GM23338 (cell line): ENCODE measurements at regions not wholly inside any gene's neighbourhood (a gene's known extent, or its start where the extent isn't known, plus 50 kb on each side); places are given as distances from the start of the nearest gene placed in this dataset.

Experiments
- CREB1 ChIP-seq: fragments of 250-450 bp; sonication (Bioruptor Pico); IDR thresholded peaks from 2 replicates; pipeline ENCODE4 v1.5.0; 2020; ENCODE audit warnings: low read depth, mild to moderate bottlenecking, moderate library complexity
- CTCF ChIP-seq, 2 experiments: fragments of 200-600 bp in 1 of 2; sonication (generic) in 1 of 2; conservative IDR thresholded peaks; 2 replicates each; pipeline versions ENCODE4 v1.5.1 to v1.6.1; 2016 to 2017; ENCODE audit warnings: antibody characterized with exemption in 2 of 2, low read depth in 2 of 2, mild to moderate bottlenecking in 2 of 2, moderate library complexity in 1 of 2
- EZH2 ChIP-seq: fragments of 200-600 bp; sonication (generic); IDR thresholded peaks from one replicate; pipeline ENCODE4 v1.8.0; 2017; ENCODE audit warnings: antibody characterized with exemption, mild to moderate bottlenecking, low read depth; ENCODE audit not compliant: unreplicated experiment
- EZH2phosphoT487 ChIP-seq: fragments of 200-600 bp; sonication (generic); IDR thresholded peaks from one replicate; pipeline ENCODE4 v1.8.1; 2018; ENCODE audit warnings: antibody characterized with exemption; ENCODE audit not compliant: unreplicated experiment
- JUNB ChIP-seq: IDR thresholded peaks from one replicate; pipeline ENCODE4 v1.6.1; 2016; ENCODE audit warnings: antibody characterized with exemption; ENCODE audit not compliant: unreplicated experiment
- NANOG ChIP-seq: IDR thresholded peaks from 2 replicates; pipeline ENCODE4 v1.6.1; 2016; ENCODE audit warnings: antibody characterized with exemption, borderline replicate concordance
- POLR2AphosphoS5 ChIP-seq: IDR thresholded peaks from 2 replicates; pipeline ENCODE4 v1.6.1; 2016; ENCODE audit warnings: antibody characterized with exemption, low read depth
- REST ChIP-seq: IDR thresholded peaks from one replicate; pipeline ENCODE4 v1.6.1; 2018; ENCODE audit warnings: antibody characterized with exemption; ENCODE audit not compliant: unreplicated experiment
- STAT1 ChIP-seq: IDR thresholded peaks from one replicate; pipeline ENCODE4 v1.6.1; 2016; ENCODE audit warnings: antibody characterized with exemption; ENCODE audit not compliant: unreplicated experiment
- ZNF114 ChIP-seq: fragments of 250-450 bp; sonication (Bioruptor Pico); IDR thresholded peaks from 2 replicates; pipeline ENCODE4 v1.5.0; 2020; ENCODE audit warnings: mild to moderate bottlenecking, moderate library complexity
- ZNF331 ChIP-seq: fragments of 250-450 bp; sonication (Bioruptor Pico); IDR thresholded peaks from 2 replicates; pipeline ENCODE4 v1.5.0; 2020; ENCODE audit warnings: low read depth, mild to moderate bottlenecking, moderate library complexity
- TF ChIP-seq, protein P1 (sequence below): IDR thresholded peaks from 2 replicates; pipeline ENCODE4 v1.6.1; 2016; ENCODE audit warnings: antibody characterized with exemption

DNA sequence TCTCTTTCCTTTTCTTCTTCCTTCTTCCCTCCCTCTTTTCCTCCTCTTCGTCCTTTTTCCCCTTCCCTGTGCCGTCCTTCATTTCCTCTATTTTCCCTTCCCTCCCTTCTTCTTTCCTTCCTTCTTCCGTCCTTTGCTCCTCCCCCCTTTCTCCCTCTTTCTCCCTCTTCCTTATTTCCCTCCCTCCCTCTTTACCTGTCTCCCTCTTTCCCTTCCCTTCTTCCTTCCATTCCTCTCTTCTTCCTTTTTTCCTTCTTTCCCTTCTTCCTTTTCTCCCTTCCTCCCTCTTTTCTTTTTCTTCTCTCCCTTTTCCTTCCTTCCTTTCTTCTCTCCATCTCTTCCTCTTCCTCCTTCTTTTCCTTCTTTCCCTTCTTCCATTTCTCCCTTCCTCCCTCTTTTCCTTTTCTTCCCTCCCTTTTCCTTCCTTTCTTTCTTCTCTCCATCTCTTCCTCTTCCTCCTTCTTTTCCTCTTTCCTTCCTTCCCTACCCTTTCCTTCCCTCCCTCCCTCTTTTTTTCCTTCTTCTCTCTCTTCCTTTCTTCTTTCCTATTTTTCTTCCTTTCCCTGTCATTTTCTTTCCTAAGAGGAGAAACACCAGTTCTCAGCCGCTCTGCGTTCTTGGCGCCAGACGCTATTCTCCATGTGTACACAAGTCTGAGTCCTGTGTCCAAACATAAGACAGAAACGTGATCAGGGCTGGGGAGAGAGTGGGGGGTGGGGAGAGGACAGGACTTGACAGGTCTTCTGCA, 597.1 kb downstream of the MID1IP1 start:
- TF ChIP-seq CTCF (conservative IDR thresholded peaks at IDR 0.05; ENCODE audit: low read depth in 2 of 2): no peak
- no peak for TF ChIP-seq POLR2AphosphoS5
- no peak for TF ChIP-seq EZH2phosphoT487
- no peak for TF ChIP-seq REST
- no peak for TF ChIP-seq EZH2
- TF ChIP-seq STAT1: no peak
- TF ChIP-seq ZNF331 (CRISPR knock-in tag): no peak
- TF ChIP-seq NANOG: no peak
- TF ChIP-seq, protein P1, sequence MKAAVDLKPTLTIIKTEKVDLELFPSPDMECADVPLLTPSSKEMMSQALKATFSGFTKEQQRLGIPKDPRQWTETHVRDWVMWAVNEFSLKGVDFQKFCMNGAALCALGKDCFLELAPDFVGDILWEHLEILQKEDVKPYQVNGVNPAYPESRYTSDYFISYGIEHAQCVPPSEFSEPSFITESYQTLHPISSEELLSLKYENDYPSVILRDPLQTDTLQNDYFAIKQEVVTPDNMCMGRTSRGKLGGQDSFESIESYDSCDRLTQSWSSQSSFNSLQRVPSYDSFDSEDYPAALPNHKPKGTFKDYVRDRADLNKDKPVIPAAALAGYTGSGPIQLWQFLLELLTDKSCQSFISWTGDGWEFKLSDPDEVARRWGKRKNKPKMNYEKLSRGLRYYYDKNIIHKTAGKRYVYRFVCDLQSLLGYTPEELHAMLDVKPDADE: no peak
- no peak for TF ChIP-seq JUNB
- no peak for TF ChIP-seq CREB1 (CRISPR knock-in tag)
- no peak for TF ChIP-seq ZNF114 (CRISPR knock-in tag)
